ENCODE measurements at regions not wholly inside any gene's neighbourhood (a gene's known extent, or its start where the extent isn't known, plus 50 kb on each side); places are given as distances from the start of the nearest gene placed in this dataset.

DNA sequence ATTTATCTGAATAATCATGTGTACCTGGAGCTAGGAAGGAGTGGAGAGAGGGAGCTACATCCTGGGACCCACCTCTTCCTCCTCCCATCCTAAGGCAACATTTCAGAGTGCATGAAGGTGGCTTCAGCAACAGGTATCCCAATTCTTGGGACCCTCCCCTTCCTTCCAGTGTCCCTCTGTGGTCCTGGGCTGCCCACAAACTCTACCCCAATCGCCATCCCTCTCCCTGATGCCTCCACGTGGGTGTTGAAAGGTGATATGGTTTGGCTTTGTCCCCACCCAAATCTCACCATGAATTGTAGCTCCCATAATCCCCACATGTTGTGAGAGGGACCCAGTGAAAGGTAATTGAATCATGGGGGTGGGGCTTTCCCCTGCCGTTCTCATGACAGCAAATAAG lies 121.4 kb downstream of the MED10 start:
- Mint-ChIP-seq H3K4me3 (no peak overlapping the region), H3K4me1 (no peaks in the 10 kb centered on the region), H3K27ac (no peak overlapping the region), H3K27me3 (ENCODE audit: insufficient read depth) (peaks cover 20% of the 10 kb centered on the region), H3K36me3 (ENCODE audit: low read depth) (no peaks in the 10 kb centered on the region), H3K9me3 (no peaks in the 10 kb centered on the region)
- no peaks in the 10 kb centered on the region for H3K9me3 ChIP-seq (ENCODE audit: control insufficient read depth, low read length)
- H3K36me3 ChIP-seq (ENCODE audit: control insufficient read depth, insufficient read depth, low read length): no peaks in the 10 kb centered on the region
- DNase-seq: no peak
- H3K9ac ChIP-seq (ENCODE audit: extremely low read depth, low read length, poor library complexity, severe bottlenecking): no peak overlapping the region
- whole genome bisulfite sequencing, 2 experiments (ENCODE audit: insufficient coverage in 1 of 2, insufficient read length in 1 of 2): 0 to 54% methylated on average over 1 to 3 of the region's 3 CpGs
- no peak overlapping the region for H3K27ac ChIP-seq (ENCODE audit: low read depth, low read length)
- no peak overlapping the region for H3K4me3 ChIP-seq (ENCODE audit: low read length)
- TF ChIP-seq, protein P1, sequence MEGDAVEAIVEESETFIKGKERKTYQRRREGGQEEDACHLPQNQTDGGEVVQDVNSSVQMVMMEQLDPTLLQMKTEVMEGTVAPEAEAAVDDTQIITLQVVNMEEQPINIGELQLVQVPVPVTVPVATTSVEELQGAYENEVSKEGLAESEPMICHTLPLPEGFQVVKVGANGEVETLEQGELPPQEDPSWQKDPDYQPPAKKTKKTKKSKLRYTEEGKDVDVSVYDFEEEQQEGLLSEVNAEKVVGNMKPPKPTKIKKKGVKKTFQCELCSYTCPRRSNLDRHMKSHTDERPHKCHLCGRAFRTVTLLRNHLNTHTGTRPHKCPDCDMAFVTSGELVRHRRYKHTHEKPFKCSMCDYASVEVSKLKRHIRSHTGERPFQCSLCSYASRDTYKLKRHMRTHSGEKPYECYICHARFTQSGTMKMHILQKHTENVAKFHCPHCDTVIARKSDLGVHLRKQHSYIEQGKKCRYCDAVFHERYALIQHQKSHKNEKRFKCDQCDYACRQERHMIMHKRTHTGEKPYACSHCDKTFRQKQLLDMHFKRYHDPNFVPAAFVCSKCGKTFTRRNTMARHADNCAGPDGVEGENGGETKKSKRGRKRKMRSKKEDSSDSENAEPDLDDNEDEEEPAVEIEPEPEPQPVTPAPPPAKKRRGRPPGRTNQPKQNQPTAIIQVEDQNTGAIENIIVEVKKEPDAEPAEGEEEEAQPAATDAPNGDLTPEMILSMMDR (conservative IDR thresholded peaks at IDR 0.05): no peak
- H3K4me1 ChIP-seq (ENCODE audit: control insufficient read depth, insufficient read depth, low read length): no peaks in the 10 kb centered on the region
- no peaks in the 10 kb centered on the region for H3K27me3 ChIP-seq (ENCODE audit: control insufficient read depth, insufficient read depth, low read length, poor library complexity, severe bottlenecking)

DNA sequence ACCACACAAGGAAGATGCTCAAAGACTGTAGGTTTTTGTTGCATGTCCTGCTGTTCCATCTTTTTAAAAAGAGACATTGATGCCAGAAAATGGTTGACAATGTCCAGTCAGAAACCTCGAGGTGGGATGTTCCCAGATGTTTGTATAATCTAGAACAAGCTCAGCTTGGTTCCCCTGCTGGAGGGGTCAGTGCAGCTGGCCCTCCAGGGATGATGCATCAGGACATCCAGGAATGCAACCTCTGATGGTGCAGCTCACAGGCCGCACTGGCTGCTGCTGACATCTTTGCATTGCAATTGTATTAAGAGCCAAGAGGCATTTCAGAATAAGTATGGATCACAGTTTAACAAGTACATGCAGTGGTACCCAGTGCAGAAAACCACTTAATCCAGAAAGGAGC lies 122.4 kb downstream of the MED10 start:
- 44 to 50% methylated on average over 2 of the region's 2 CpGs for WGBS, 2 experiments (ENCODE audit: insufficient coverage in 1 of 2, insufficient read length in 1 of 2)
- Histone ChIP-seq H3K9ac (ENCODE audit: extremely low read depth, low read length, poor library complexity, severe bottlenecking) (no peak overlapping the region), H3K4me1 (ENCODE audit: control insufficient read depth, insufficient read depth, low read length) (no peaks in the 10 kb centered on the region), H3K27me3 (ENCODE audit: control insufficient read depth, insufficient read depth, low read length, poor library complexity, severe bottlenecking) (no peaks in the 10 kb centered on the region), H3K27ac (ENCODE audit: low read depth, low read length) (no peak overlapping the region), H3K4me3 (ENCODE audit: low read length) (no peak overlapping the region), H3K9me3 (ENCODE audit: control insufficient read depth, low read length) (no peaks in the 10 kb centered on the region), H3K36me3 (ENCODE audit: control insufficient read depth, insufficient read depth, low read length) (no peaks in the 10 kb centered on the region)
- DNase-seq: no peak
- H3K36me3 Mint-ChIP-seq (ENCODE audit: low read depth): no peaks in the 10 kb centered on the region
- H3K27me3 Mint-ChIP-seq (ENCODE audit: insufficient read depth): peaks cover 20% of the 10 kb centered on the region
- no peaks in the 10 kb centered on the region for H3K9me3 Mint-ChIP-seq
- TF ChIP-seq, protein P1 (conservative IDR thresholded peaks at IDR 0.05): no peak
- H3K27ac Mint-ChIP-seq: no peak overlapping the region
- H3K4me1 Mint-ChIP-seq: no peaks in the 10 kb centered on the region
- no peak overlapping the region for H3K4me3 Mint-ChIP-seq

DNA sequence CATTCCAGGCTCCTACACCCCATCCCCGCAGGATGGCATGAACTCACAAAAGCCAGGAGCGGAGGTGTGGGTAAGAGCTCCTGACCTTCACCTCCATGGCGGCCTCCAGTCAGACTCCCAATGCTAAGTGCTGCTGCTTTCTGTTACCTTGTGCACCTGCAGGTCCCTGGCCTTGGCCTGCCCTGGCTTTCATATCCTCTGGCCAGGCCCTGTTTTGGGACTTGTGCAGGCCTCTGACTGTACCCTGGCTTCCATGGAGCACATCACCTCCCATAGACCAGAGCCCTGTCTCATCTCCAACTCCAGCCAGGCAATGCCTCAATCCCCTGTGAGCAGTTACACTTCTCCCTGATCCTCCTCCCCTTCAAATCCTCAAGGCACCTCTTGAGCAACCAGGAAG lies 124.5 kb downstream of the MED10 start:
- 59 to 67% methylated on average over 3 of the region's 3 CpGs for WGBS, 2 experiments (ENCODE audit: insufficient coverage in 1 of 2, insufficient read length in 1 of 2)
- H3K4me1 Mint-ChIP-seq: no peaks in the 10 kb centered on the region
- peaks cover 13% of the 10 kb centered on the region for H3K27me3 Mint-ChIP-seq (ENCODE audit: insufficient read depth)
- no peaks in the 10 kb centered on the region for H3K36me3 Mint-ChIP-seq (ENCODE audit: low read depth)
- Histone ChIP-seq H3K4me3 (ENCODE audit: low read length) (no peak overlapping the region), H3K9me3 (ENCODE audit: control insufficient read depth, low read length) (no peaks in the 10 kb centered on the region), H3K9ac (ENCODE audit: extremely low read depth, low read length, poor library complexity, severe bottlenecking) (no peak overlapping the region), H3K36me3 (ENCODE audit: control insufficient read depth, insufficient read depth, low read length) (no peaks in the 10 kb centered on the region), H3K27ac (ENCODE audit: low read depth, low read length) (no peak overlapping the region), H3K4me1 (ENCODE audit: control insufficient read depth, insufficient read depth, low read length) (no peaks in the 10 kb centered on the region), H3K27me3 (ENCODE audit: control insufficient read depth, insufficient read depth, low read length, poor library complexity, severe bottlenecking) (no peaks in the 10 kb centered on the region)
- no peak overlapping the region for H3K4me3 Mint-ChIP-seq
- no peak for DNase-seq
- TF ChIP-seq, protein P1 (conservative IDR thresholded peaks at IDR 0.05): no peak
- H3K9me3 Mint-ChIP-seq: no peaks in the 10 kb centered on the region
- no peak overlapping the region for H3K27ac Mint-ChIP-seq
